ENCODE measurements at regions not wholly inside any gene's neighbourhood (a gene's known extent, or its start where the extent isn't known, plus 50 kb on each side); places are given as distances from the start of the nearest gene placed in this dataset.
"Not testable (repeated sequence)": the region's sequence is repeated elsewhere in the genome, so short reads cannot be mapped to it uniquely, and the experiment has no call there.

- TF ChIP-seq CTCF (IDR thresholded peaks at IDR 0.05; ENCODE audit: extremely low read depth, missing control alignments) = no peak
- DNase-seq (ENCODE audit: low spot score) = no peak
These were observed 266.0 kb upstream of the SDK2 start for GRCh38 chr17:73910206-73910605.

GRCh38 chr17:73910821-73911515, 266.7 kb upstream of the SDK2 start:
- TF ChIP-seq CTCF (IDR thresholded peaks at IDR 0.05; ENCODE audit: extremely low read depth, missing control alignments) = no peak
- DNase-seq (ENCODE audit: low spot score) = no peak

GRCh38 chr17:73911726-73912372, 267.6 kb upstream of the SDK2 start:
- TF ChIP-seq CTCF (IDR thresholded peaks at IDR 0.05; ENCODE audit: extremely low read depth, missing control alignments) = no peak

GRCh38 chr17:73912373-73912746, 268.1 kb upstream of the SDK2 start:
- TF ChIP-seq CTCF (IDR thresholded peaks at IDR 0.05; ENCODE audit: extremely low read depth, missing control alignments) = no peak
- no peak for DNase-seq (ENCODE audit: low spot score)

More at GRCh38 chr17:73911726-73912372, 267.6 kb upstream of the SDK2 start:
- no peak for DNase-seq (ENCODE audit: low spot score)

GRCh38 chr17:73914536-73915274, 270.5 kb upstream of the SDK2 start:
- DNase-seq (ENCODE audit: low spot score) = no peak
- no peak for TF ChIP-seq CTCF (IDR thresholded peaks at IDR 0.05; ENCODE audit: extremely low read depth, missing control alignments)

- not testable (repeated sequence) for DNase-seq (ENCODE audit: low spot score)
These were observed 274.8 kb upstream of the SDK2 start for GRCh38 chr17:73919033-73919432.

- no peak for TF ChIP-seq CTCF (IDR thresholded peaks at IDR 0.05; ENCODE audit: extremely low read depth, missing control alignments)
- no peak for DNase-seq (ENCODE audit: low spot score)
These were observed 277.1 kb upstream of the SDK2 start for GRCh38 chr17:73921306-73921705.

Data from GM20000 (cell line).